OCI-LY1 (cell line): ENCODE measurements at regions not wholly inside any gene's neighbourhood (a gene's known extent, or its start where the extent isn't known, plus 50 kb on each side); places are given as distances from the start of the nearest gene placed in this dataset.

Source experiments
- EZH2 ChIP-seq: fragments of 200-600 bp; sonication (generic), shearing (Covaris generic); IDR thresholded peaks from 2 replicates; pipeline ENCODE4 v1.8.0; 2017; ENCODE audit warnings: borderline replicate concordance, mixed run types, mild to moderate bottlenecking, antibody characterized with exemption, low read length, moderate library complexity, mixed read lengths
- TF ChIP-seq, protein P1 (sequence below): fragments of 200-600 bp; sonication (generic), shearing (Covaris generic); IDR thresholded peaks from 2 replicates; pipeline ENCODE4 v1.5.1; 2017; ENCODE audit warnings: mild to moderate bottlenecking, antibody characterized with exemption, low read length, moderate library complexity, mixed read lengths

DNA sequence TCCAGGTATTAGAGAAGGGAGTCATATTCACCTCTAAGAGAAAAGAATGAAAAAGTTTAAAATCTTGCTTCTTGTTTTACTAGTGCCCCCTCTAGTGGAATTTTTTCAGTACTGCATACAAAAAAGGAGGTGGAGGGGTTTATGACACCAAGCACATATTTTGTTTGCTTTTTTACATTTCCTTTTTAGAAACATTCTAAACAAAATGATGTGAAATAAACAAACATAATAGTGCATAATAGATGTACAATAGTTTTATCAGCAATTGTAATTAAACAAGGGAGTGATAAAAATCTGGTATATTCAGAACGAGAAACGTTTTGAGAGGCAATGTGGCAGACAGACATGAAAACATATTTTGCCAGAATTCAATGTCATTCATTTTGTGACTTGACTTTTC lies 111.0 kb upstream of the TFAP2D start:
- TF ChIP-seq, protein P1, sequence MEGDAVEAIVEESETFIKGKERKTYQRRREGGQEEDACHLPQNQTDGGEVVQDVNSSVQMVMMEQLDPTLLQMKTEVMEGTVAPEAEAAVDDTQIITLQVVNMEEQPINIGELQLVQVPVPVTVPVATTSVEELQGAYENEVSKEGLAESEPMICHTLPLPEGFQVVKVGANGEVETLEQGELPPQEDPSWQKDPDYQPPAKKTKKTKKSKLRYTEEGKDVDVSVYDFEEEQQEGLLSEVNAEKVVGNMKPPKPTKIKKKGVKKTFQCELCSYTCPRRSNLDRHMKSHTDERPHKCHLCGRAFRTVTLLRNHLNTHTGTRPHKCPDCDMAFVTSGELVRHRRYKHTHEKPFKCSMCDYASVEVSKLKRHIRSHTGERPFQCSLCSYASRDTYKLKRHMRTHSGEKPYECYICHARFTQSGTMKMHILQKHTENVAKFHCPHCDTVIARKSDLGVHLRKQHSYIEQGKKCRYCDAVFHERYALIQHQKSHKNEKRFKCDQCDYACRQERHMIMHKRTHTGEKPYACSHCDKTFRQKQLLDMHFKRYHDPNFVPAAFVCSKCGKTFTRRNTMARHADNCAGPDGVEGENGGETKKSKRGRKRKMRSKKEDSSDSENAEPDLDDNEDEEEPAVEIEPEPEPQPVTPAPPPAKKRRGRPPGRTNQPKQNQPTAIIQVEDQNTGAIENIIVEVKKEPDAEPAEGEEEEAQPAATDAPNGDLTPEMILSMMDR, result peak; percentile 73
- no peak for TF ChIP-seq EZH2
